IMR-90 (cell line): ENCODE measurements at regions not wholly inside any gene's neighbourhood (a gene's known extent, or its start where the extent isn't known, plus 50 kb on each side); places are given as distances from the start of the nearest gene placed in this dataset.

Experiments
- ATAC-seq: fragments of 200-7000 bp; cut with Tn5 transposase; 2 replicates; pipeline ENCODE4 v1.9.1; 2020; ENCODE audit warnings: low read depth, mild to moderate bottlenecking, moderate library complexity
- BruUV-seq: library from RNA; stranded (reverse); fragments of 400-500 nt; replicated peaks from 2 replicates; lab custom pipeline; 2021; lab: Mats Ljungman, UMichigan
- CTCF ChIA-PET: fragments of 300-600 bp; formaldehyde crosslinking; extraction: SDS; loops from one replicate; lab custom pipeline; 2021; ENCODE audit warnings: antibody characterized with exemption; lab: Yijun Ruan, JAX
- POLR2A ChIA-PET: fragments of 300-600 bp; sonication (Branson Sonifier 250); formaldehyde crosslinking; loops from one replicate; lab custom pipeline; 2022; ENCODE audit warnings: antibody characterized with exemption; ENCODE audit not compliant: unreplicated experiment; lab: Charles Lee
- DNase-seq: peaks from one replicate; pipeline ENCODE4 v3.0.0; 2013
- H2AFZ ChIP-seq: replicated peaks from 2 replicates; pipeline ENCODE3; 2013; ENCODE audit warnings: low read length, mild to moderate bottlenecking; ENCODE audit not compliant: poor library complexity
- H2AK5ac ChIP-seq: 2 replicates; pipeline ENCODE4 v1.6.1; 2013; ENCODE audit warnings: low read depth, low read length, inconsistent platforms
- H2AK9ac ChIP-seq: replicated peaks from 2 replicates; pipeline ENCODE3; 2013; ENCODE audit warnings: mild to moderate bottlenecking, low read depth, low read length, moderate library complexity; ENCODE audit not compliant: poor library complexity
- H2BK120ac ChIP-seq: 2 replicates; pipeline ENCODE4 v1.6.1; 2013; ENCODE audit warnings: low read depth, low read length, inconsistent platforms
- H2BK15ac ChIP-seq: 3 replicates; pipeline ENCODE4 v1.6.1; 2013; ENCODE audit warnings: low read depth, low read length, inconsistent platforms
- H2BK20ac ChIP-seq: 2 replicates; pipeline ENCODE4 v1.6.1; 2013; ENCODE audit warnings: low read depth, mild to moderate bottlenecking, inconsistent platforms, low read length, moderate library complexity
- H2BK5ac ChIP-seq: 2 replicates; pipeline ENCODE4 v1.6.1; 2013; ENCODE audit warnings: mild to moderate bottlenecking, low read depth, low read length, inconsistent platforms; ENCODE audit not compliant: poor library complexity, severe bottlenecking
- H3K14ac ChIP-seq: replicated peaks from 2 replicates; pipeline ENCODE4 v1.6.1; 2013; ENCODE audit warnings: low read depth, low read length, inconsistent platforms
- H3K18ac ChIP-seq: 2 replicates; pipeline ENCODE4 v1.6.1; 2013; ENCODE audit warnings: low read depth, low read length, control low read depth
- H3K23ac ChIP-seq: 2 replicates; pipeline ENCODE4 v1.6.1; 2013; ENCODE audit warnings: low read depth, low read length, inconsistent platforms
- H3K27ac ChIP-seq: 2 replicates; pipeline ENCODE4 v1.5.1; 2013; ENCODE audit warnings: mild to moderate bottlenecking, control low read depth, low read length; ENCODE audit not compliant: insufficient read depth
- H3K27me3 ChIP-seq: 2 replicates; pipeline ENCODE4 v1.6.1; 2013; ENCODE audit warnings: low read length; ENCODE audit not compliant: control insufficient read depth, insufficient read depth
- H3K36me3 ChIP-seq: 2 replicates; pipeline ENCODE4 v1.6.1; 2013; ENCODE audit warnings: low read length, mixed read lengths; ENCODE audit not compliant: control insufficient read depth, insufficient read depth
- H3K4ac ChIP-seq: 2 replicates; pipeline ENCODE4 v1.6.1; 2013; ENCODE audit warnings: low read depth, low read length, inconsistent platforms
- H3K4me1 ChIP-seq: 2 replicates; pipeline ENCODE4 v1.6.1; 2013; ENCODE audit warnings: low read length, mixed read lengths; ENCODE audit not compliant: control insufficient read depth, insufficient read depth
- H3K4me2 ChIP-seq: 2 replicates; pipeline ENCODE4 v1.6.1; 2013; ENCODE audit warnings: low read depth, mild to moderate bottlenecking, control low read depth, low read length, moderate library complexity
- H3K4me3 ChIP-seq: 2 replicates; pipeline ENCODE4 v1.5.1; 2013; ENCODE audit warnings: low read depth, mild to moderate bottlenecking, control low read depth, low read length, moderate library complexity; ENCODE audit not compliant: insufficient read depth
- H3K56ac ChIP-seq: 2 replicates; pipeline ENCODE4 v1.6.1; 2013; ENCODE audit warnings: low read length, inconsistent platforms; ENCODE audit not compliant: insufficient read depth; ENCODE audit errors: extremely low read depth
- H3K79me1 ChIP-seq, 2 experiments: 2 replicates each; pipeline ENCODE4 v1.6.1; 2013; ENCODE audit warnings: low read length in 2 of 2, inconsistent platforms in 1 of 2, low read depth in 1 of 2
- H3K9ac ChIP-seq: 2 replicates; pipeline ENCODE4 v1.6.1; 2013; ENCODE audit warnings: low read depth, low read length, control low read depth
- H3K9me1 ChIP-seq: 2 replicates; pipeline ENCODE4 v1.6.1; 2013; ENCODE audit warnings: low read length, inconsistent platforms; ENCODE audit not compliant: insufficient read depth
- H3K9me3 ChIP-seq: 2 replicates; pipeline ENCODE4 v1.6.1; 2013; ENCODE audit warnings: low read length; ENCODE audit not compliant: control insufficient read depth, insufficient read depth
- H4K20me1 ChIP-seq: 2 replicates; pipeline ENCODE4 v1.6.1; 2013; ENCODE audit warnings: low read length, inconsistent platforms; ENCODE audit not compliant: insufficient read depth
- H4K5ac ChIP-seq: 2 replicates; pipeline ENCODE4 v1.6.1; 2013; ENCODE audit warnings: mild to moderate bottlenecking, low read depth, low read length, control low read depth
- H4K8ac ChIP-seq, 2 experiments: 2 replicates each; pipeline ENCODE4 v1.6.1; 2013; ENCODE audit warnings: low read depth in 2 of 2, low read length in 2 of 2, control low read depth in 1 of 2, inconsistent platforms in 1 of 2
- H4K91ac ChIP-seq: 2 replicates; pipeline ENCODE4 v1.6.1; 2013; ENCODE audit warnings: low read depth, low read length, inconsistent platforms; ENCODE audit not compliant: insufficient read depth
- BHLHE40 ChIP-seq: fragments of 150-350 bp; IDR thresholded peaks from 2 replicates; pipeline ENCODE4 v1.6.1; 2016; ENCODE audit warnings: mild to moderate bottlenecking, low read depth, low read length
- CEBPB ChIP-seq: IDR thresholded peaks from 2 replicates; pipeline ENCODE4 v1.6.1; 2012; ENCODE audit warnings: low read depth, low read length, improper control_type of control experiment
- MAFK ChIP-seq: IDR thresholded peaks from 2 replicates; pipeline ENCODE4 v1.6.1; 2012; ENCODE audit warnings: low read depth, low read length, improper control_type of control experiment
- POLR2A ChIP-seq: IDR thresholded peaks from 2 replicates; pipeline ENCODE4 v1.6.1; 2012; ENCODE audit warnings: mild to moderate bottlenecking, low read depth, low read length
- RAD21 ChIP-seq: IDR thresholded peaks from 2 replicates; pipeline ENCODE4 v1.6.1; 2012; ENCODE audit warnings: low read length, improper control_type of control experiment
- RCOR1 ChIP-seq: IDR thresholded peaks from 2 replicates; pipeline ENCODE4 v1.6.1; 2012; ENCODE audit warnings: mild to moderate bottlenecking, low read length, improper control_type of control experiment; ENCODE audit not compliant: insufficient replicate concordance
- RFX5 ChIP-seq: IDR thresholded peaks from 2 replicates; pipeline ENCODE4 v1.8.0; 2012; ENCODE audit warnings: low read depth, mild to moderate bottlenecking, low read length, moderate library complexity
- WGBS, 2 experiments: methylation state at CpG; one replicate each; pipeline versions ENCODE4 v1.1.5 to v1.1.7; 2013; ENCODE audit warnings: missing lambda C conversion rate in 2 of 2; ENCODE audit not compliant: insufficient read length in 1 of 2; ENCODE audit errors: extremely low coverage in 2 of 2; 5-methylcytosine and 5-hydroxymethylcytosine counted together
- dilution Hi-C: fragments of 300-500 bp; cut with HindIII; formaldehyde crosslinking; loops from one replicate; pipeline ENCODE4 v1.14.3; 2018; ENCODE audit warnings: low sequenced_read_pairs; ENCODE audit not compliant: unreplicated experiment
- in situ Hi-C: fragments of 300-500 bp; cut with MboI; formaldehyde crosslinking; loops from 3 replicates; pipeline ENCODE4 v1.14.3; 2019; ENCODE audit warnings: low sequenced_read_pairs, inconsistent platforms, mixed read lengths
- intact Hi-C: fragments of 100-400 bp; cut with micrococcal nuclease; formaldehyde crosslinking; loops from 2 replicates; pipeline ENCODE4 v1.10.0; 2022
- TF ChIP-seq, protein P1 (sequence below): fragments of 150-350 bp; IDR thresholded peaks from 2 replicates; pipeline ENCODE4 v1.6.1; 2017; ENCODE audit warnings: mild to moderate bottlenecking, antibody characterized with exemption, low read length, low read depth
- TF ChIP-seq, protein P2 (sequence below): conservative IDR thresholded peaks from 2 replicates; pipeline ENCODE4 v1.5.1; 2012; ENCODE audit warnings: mild to moderate bottlenecking, low read depth, low read length, improper control_type of control experiment

DNA sequence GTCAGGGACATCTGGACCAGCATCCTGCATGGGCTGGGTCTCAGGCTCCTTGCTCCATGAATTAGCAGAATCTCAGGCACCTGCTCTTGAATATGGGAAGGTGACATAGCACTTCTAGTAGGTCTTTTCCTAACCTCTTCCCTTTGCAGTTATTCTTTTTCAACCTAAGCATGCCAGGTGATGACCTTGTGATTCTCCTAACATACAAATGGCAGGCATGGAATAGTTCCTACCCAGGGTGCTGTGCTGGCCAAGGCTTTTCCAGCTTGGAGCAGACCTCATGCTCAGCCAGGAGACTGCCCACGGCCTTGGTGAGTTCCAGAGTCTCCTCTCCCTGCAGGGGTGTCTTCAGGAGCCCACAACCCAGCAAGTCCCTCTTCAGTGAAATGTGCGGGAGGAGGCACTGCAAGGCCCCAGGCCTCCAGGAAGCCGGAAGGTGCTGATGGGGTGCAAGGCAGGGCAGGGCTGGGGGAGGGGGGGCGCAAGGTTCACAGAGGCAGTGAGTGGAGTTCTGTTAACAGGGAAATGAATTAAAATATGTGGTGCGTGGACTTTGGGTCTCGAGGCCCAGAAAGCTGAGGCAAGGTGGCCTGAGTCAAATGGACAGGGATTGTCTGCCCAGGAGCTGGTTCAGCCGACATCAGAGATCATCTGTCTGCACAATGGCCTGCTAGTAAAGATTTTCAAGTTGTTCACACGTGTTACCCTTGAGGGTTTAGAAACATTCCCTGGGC, 75.9 kb upstream of the SEPTIN5 start:
- ATAC-seq (no peak), DNase-seq (no peak)
- 0 out of 2 replicates have a peak, but pooled peaks cover 2% of the 10 kb centered on the region for H3K9me3 ChIP-seq
- no peak overlapping the region for H2BK5ac ChIP-seq
- no peaks in the 10 kb centered on the region for H3K36me3 ChIP-seq
- H3K14ac ChIP-seq = no peak overlapping the region
- no peak overlapping the region for H3K4me2 ChIP-seq
- no peak overlapping the region for H4K5ac ChIP-seq
- no peak overlapping the region for H3K4ac ChIP-seq
- in situ Hi-C loops (no loop called here), intact Hi-C loops (no loop called here), dilution Hi-C loops (no loop called here)
- CTCF ChIA-PET = no interaction called here
- 47% methylated on average over 6 of the region's 8 CpGs; no CpG with 5 or more reads in 1 of the 2 experiments for WGBS, 2 experiments
- H3K56ac ChIP-seq = no peak overlapping the region
- no peak overlapping the region for H3K4me3 ChIP-seq
- no peak overlapping the region for H2AK5ac ChIP-seq
- peaks cover 33% of the 10 kb centered on the region for H3K27me3 ChIP-seq
- TF ChIP-seq RFX5 (no peak), POLR2A (no peak), MAFK (no peak), CEBPB (no peak), RCOR1 (no peak), RAD21 (no peak), BHLHE40 (no peak)
- TF ChIP-seq, protein P1, sequence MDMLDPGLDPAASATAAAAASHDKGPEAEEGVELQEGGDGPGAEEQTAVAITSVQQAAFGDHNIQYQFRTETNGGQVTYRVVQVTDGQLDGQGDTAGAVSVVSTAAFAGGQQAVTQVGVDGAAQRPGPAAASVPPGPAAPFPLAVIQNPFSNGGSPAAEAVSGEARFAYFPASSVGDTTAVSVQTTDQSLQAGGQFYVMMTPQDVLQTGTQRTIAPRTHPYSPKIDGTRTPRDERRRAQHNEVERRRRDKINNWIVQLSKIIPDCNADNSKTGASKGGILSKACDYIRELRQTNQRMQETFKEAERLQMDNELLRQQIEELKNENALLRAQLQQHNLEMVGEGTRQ = no peak
- TF ChIP-seq, protein P2, sequence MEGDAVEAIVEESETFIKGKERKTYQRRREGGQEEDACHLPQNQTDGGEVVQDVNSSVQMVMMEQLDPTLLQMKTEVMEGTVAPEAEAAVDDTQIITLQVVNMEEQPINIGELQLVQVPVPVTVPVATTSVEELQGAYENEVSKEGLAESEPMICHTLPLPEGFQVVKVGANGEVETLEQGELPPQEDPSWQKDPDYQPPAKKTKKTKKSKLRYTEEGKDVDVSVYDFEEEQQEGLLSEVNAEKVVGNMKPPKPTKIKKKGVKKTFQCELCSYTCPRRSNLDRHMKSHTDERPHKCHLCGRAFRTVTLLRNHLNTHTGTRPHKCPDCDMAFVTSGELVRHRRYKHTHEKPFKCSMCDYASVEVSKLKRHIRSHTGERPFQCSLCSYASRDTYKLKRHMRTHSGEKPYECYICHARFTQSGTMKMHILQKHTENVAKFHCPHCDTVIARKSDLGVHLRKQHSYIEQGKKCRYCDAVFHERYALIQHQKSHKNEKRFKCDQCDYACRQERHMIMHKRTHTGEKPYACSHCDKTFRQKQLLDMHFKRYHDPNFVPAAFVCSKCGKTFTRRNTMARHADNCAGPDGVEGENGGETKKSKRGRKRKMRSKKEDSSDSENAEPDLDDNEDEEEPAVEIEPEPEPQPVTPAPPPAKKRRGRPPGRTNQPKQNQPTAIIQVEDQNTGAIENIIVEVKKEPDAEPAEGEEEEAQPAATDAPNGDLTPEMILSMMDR = no peak
- H3K4me1 ChIP-seq = no peaks in the 10 kb centered on the region
- no peak overlapping the region for H3K23ac ChIP-seq
- no peak overlapping the region for H2AK9ac ChIP-seq
- no peak overlapping the region for H4K8ac ChIP-seq
- no peaks in the 10 kb centered on the region for H4K20me1 ChIP-seq
- no peak overlapping the region for H3K9ac ChIP-seq
- H2AFZ ChIP-seq = no peak overlapping the region
- no peak overlapping the region for H3K18ac ChIP-seq
- H2BK20ac ChIP-seq = no peak overlapping the region
- no TSS peak for BruUV-seq
- no peaks in the 10 kb centered on the region for H3K9me1 ChIP-seq
- POLR2A ChIA-PET = no interaction called here
- H2BK120ac ChIP-seq = no peak overlapping the region
- H4K91ac ChIP-seq = no peak overlapping the region
- H3K27ac ChIP-seq = no peak overlapping the region
- no peaks in the 10 kb centered on the region for H3K79me1 ChIP-seq
- H2BK15ac ChIP-seq = no peak overlapping the region
